ENCODE measurements at regions not wholly inside any gene's neighbourhood (a gene's known extent, or its start where the extent isn't known, plus 50 kb on each side); places are given as distances from the start of the nearest gene placed in this dataset.

DNA sequence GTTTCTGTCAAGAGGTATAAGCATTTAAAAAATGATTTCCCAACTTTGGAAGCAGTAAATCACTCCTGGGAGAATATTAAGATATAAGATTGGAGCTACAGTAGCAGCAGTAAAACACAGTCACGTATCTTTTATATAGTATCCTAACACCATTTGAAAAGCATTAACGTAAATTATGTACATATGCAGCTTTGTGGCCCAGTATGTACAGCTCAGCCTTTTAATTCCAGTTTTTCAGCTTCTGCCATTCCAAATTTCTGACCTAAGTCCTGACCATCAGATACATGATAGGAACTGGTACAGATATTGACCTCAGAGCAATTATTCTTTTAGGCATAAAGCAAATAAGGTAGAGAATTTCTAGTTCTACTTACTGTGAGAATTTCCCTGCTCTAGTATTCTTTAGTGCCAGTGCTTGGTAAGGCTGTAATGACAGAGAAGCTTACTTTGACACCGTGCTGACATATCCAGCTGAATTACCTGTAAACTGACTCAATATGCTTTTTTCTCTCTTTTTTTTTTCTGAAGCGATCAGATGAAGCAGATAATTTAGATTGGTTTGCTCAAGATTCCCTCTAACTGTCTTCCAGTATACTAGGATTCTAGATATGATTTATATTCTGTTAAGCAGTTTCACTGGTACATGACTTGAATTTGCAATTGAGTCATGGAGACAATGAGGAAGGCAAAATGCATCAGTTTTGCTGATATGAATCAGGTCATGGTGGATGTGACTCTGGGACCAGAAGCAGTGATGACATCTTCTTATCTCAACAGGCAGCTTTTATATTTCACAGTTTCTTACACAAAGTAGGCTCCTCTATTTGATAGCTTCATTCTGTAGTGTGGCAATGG lies 703.6 kb downstream of the SLITRK6 start:
- Histone ChIP-seq H3K4me3 (ENCODE audit: low read length) (no peak overlapping the region), H3K4me1 (ENCODE audit: low read length) (no peaks in the 10 kb centered on the region), H3K27me3 (ENCODE audit: low read depth, low read length) (no peaks in the 10 kb centered on the region), H3K79me2 (ENCODE audit: low read length) (no peaks in the 10 kb centered on the region), H3K9ac (ENCODE audit: low read length) (no peak overlapping the region), H3K27ac (ENCODE audit: low read length) (no peak overlapping the region), H4K20me1 (ENCODE audit: insufficient read depth, low read length) (no peaks in the 10 kb centered on the region), H2AFZ (ENCODE audit: low read depth, low read length) (0 out of 2 replicates have a peak overlapping the region, but pooled peaks have one; percentile 27), H3K4me2 (ENCODE audit: low read length) (no peak overlapping the region), H3K9me3 (ENCODE audit: insufficient read depth, low read length) (no peaks in the 10 kb centered on the region), H3K36me3 (replicated peaks; ENCODE audit: low read depth, low read length) (no peaks in the 10 kb centered on the region)
- TF ChIP-seq, protein P1, sequence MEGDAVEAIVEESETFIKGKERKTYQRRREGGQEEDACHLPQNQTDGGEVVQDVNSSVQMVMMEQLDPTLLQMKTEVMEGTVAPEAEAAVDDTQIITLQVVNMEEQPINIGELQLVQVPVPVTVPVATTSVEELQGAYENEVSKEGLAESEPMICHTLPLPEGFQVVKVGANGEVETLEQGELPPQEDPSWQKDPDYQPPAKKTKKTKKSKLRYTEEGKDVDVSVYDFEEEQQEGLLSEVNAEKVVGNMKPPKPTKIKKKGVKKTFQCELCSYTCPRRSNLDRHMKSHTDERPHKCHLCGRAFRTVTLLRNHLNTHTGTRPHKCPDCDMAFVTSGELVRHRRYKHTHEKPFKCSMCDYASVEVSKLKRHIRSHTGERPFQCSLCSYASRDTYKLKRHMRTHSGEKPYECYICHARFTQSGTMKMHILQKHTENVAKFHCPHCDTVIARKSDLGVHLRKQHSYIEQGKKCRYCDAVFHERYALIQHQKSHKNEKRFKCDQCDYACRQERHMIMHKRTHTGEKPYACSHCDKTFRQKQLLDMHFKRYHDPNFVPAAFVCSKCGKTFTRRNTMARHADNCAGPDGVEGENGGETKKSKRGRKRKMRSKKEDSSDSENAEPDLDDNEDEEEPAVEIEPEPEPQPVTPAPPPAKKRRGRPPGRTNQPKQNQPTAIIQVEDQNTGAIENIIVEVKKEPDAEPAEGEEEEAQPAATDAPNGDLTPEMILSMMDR (IDR thresholded peaks at IDR 0.05; ENCODE audit: low read depth, low read length), result no peak
- TF ChIP-seq EZH2phosphoT487 (IDR thresholded peaks at IDR 0.05; ENCODE audit: low read depth), result no peak

DNA sequence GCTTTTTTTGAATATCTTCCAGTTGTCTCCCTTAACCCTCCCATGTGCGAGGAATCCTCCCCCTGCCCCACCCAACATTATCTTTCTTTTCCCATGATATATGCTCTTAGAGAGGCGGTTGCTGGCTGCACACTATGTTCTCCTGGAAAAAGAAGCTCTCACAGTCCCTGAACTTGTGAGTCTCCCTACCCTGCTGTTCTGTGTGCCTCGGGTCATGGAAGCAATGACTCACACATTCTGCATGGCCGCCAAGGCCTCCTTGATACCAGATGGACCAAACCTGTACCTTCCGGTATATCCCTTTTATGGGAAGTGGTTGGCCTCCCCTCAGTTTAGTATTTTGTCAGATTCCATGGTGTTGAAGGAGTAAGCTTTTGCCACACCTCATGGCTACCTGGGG lies 705.4 kb downstream of the SLITRK6 start:
- no peak overlapping the region for H2AFZ ChIP-seq (ENCODE audit: low read depth, low read length)
- no peak overlapping the region for H3K4me2 ChIP-seq (ENCODE audit: low read length)
- no peak for TF ChIP-seq EZH2phosphoT487 (IDR thresholded peaks at IDR 0.05; ENCODE audit: low read depth)
- TF ChIP-seq, protein P1 (IDR thresholded peaks at IDR 0.05; ENCODE audit: low read depth, low read length), result no peak

DNA sequence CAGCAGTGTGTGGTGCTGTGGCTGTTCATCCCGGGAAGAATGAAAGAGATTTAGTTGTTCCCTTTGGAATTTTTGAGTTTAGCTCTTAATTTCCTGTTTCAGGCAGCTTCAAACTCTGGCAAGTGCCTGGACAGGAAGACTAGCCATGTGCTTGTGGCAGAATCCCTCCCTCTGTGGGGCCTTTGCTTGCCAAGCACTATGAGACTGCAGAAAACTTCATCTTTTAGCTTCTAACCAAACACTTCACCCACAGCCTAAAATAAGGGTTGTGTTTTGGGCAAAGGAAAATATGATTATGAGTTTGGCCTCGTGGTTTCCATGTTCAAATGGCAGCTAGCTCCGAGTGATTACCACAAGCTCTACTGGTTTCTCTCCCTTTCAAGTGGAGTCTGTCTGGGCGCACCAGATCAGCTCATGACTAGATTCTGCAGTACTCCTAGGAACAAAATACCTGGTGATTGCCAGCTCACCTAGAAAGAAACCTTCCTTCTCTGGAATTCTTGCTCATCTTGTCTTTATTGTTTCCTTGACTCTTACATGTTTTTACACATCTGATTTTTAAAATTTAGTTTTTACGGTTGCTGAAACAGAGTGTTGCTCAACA lies 707.5 kb downstream of the SLITRK6 start:
- no peak for TF ChIP-seq EZH2phosphoT487 (IDR thresholded peaks at IDR 0.05; ENCODE audit: low read depth)
- TF ChIP-seq, protein P1 (IDR thresholded peaks at IDR 0.05; ENCODE audit: low read depth, low read length), result no peak
- Histone ChIP-seq H3K4me3 (ENCODE audit: low read length) (no peak overlapping the region), H3K9me3 (ENCODE audit: insufficient read depth, low read length) (no peaks in the 10 kb centered on the region), H3K27me3 (ENCODE audit: low read depth, low read length) (no peaks in the 10 kb centered on the region), H4K20me1 (ENCODE audit: insufficient read depth, low read length) (no peaks in the 10 kb centered on the region), H3K27ac (ENCODE audit: low read length) (no peak overlapping the region), H3K9ac (ENCODE audit: low read length) (no peak overlapping the region), H3K4me2 (ENCODE audit: low read length) (no peak overlapping the region), H3K36me3 (replicated peaks; ENCODE audit: low read depth, low read length) (no peaks in the 10 kb centered on the region), H3K4me1 (ENCODE audit: low read length) (no peaks in the 10 kb centered on the region), H3K79me2 (ENCODE audit: low read length) (no peaks in the 10 kb centered on the region), H2AFZ (ENCODE audit: low read depth, low read length) (peak overlapping the region; percentile 66)

More for the DNA sequence above, 705.4 kb downstream of the SLITRK6 start:
- H3K79me2 ChIP-seq (ENCODE audit: low read length), result no peaks in the 10 kb centered on the region
- no peak overlapping the region for H3K27ac ChIP-seq (ENCODE audit: low read length)
- no peaks in the 10 kb centered on the region for H3K27me3 ChIP-seq (ENCODE audit: low read depth, low read length)
- H4K20me1 ChIP-seq (ENCODE audit: insufficient read depth, low read length), result no peaks in the 10 kb centered on the region
- H3K9ac ChIP-seq (ENCODE audit: low read length), result no peak overlapping the region
- no peak overlapping the region for H3K4me3 ChIP-seq (ENCODE audit: low read length)
- H3K9me3 ChIP-seq (ENCODE audit: insufficient read depth, low read length), result no peaks in the 10 kb centered on the region
- H3K4me1 ChIP-seq (ENCODE audit: low read length), result no peaks in the 10 kb centered on the region
- no peaks in the 10 kb centered on the region for H3K36me3 ChIP-seq (replicated peaks; ENCODE audit: low read depth, low read length)

DNA sequence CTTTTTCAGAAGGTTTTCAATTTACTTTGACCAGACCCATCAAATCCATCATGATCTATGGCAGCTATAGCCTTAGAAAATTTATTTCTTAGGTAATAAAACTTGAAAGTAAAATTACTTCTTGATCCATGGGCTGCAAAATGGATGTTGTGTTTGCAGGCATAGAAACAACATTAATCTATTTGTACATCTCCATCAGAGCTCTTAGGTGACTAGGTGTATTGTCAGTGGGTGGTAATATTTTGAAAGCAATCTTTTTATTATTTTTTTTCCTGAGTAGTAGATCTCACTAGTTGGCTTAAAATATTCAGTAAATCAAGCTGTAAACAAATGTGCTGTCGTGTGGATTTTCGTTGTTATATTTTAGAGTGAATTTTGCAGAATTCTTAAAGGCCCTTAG lies 710.0 kb downstream of the SLITRK6 start:
- H3K27me3 ChIP-seq (ENCODE audit: low read depth, low read length), result no peaks in the 10 kb centered on the region
- H4K20me1 ChIP-seq (ENCODE audit: insufficient read depth, low read length), result no peaks in the 10 kb centered on the region
- H3K4me1 ChIP-seq (ENCODE audit: low read length), result no peaks in the 10 kb centered on the region
- no peaks in the 10 kb centered on the region for H3K79me2 ChIP-seq (ENCODE audit: low read length)
- no peaks in the 10 kb centered on the region for H3K9me3 ChIP-seq (ENCODE audit: insufficient read depth, low read length)
- H2AFZ ChIP-seq (ENCODE audit: low read depth, low read length), result no peak overlapping the region
- no peak overlapping the region for H3K4me2 ChIP-seq (ENCODE audit: low read length)
- H3K27ac ChIP-seq (ENCODE audit: low read length), result no peak overlapping the region
- H3K36me3 ChIP-seq (replicated peaks; ENCODE audit: low read depth, low read length), result no peaks in the 10 kb centered on the region
- no peak overlapping the region for H3K9ac ChIP-seq (ENCODE audit: low read length)
- TF ChIP-seq, protein P1 (IDR thresholded peaks at IDR 0.05; ENCODE audit: low read depth, low read length), result no peak
- TF ChIP-seq EZH2phosphoT487 (IDR thresholded peaks at IDR 0.05; ENCODE audit: low read depth), result no peak
- H3K4me3 ChIP-seq (ENCODE audit: low read length), result no peak overlapping the region
